Osteocyte (in vitro differentiated cells): ENCODE measurements at regions not wholly inside any gene's neighbourhood (a gene's known extent, or its start where the extent isn't known, plus 50 kb on each side); places are given as distances from the start of the nearest gene placed in this dataset.

ENCODE experiments used
- DNase-seq: peaks from one replicate; pipeline ENCODE4 v3.0.0; 2021; ENCODE audit warnings: mixed read lengths; ENCODE audit not compliant: unreplicated experiment; ENCODE audit errors: extremely low spot score
- H3K27ac Mint-ChIP-seq: one replicate; pipeline ENCODE4 v1.8.0; 2021; ENCODE audit warnings: mild to moderate bottlenecking, mixed read lengths; ENCODE audit not compliant: unreplicated experiment
- H3K27me3 Mint-ChIP-seq: one replicate; pipeline ENCODE4 v1.8.0; 2021; ENCODE audit warnings: mixed read lengths; ENCODE audit not compliant: unreplicated experiment
- H3K36me3 Mint-ChIP-seq: one replicate; pipeline ENCODE4 v1.8.0; 2021; ENCODE audit warnings: mixed read lengths; ENCODE audit not compliant: unreplicated experiment
- H3K4me1 Mint-ChIP-seq: one replicate; pipeline ENCODE4 v1.8.0; 2021; ENCODE audit warnings: mixed read lengths; ENCODE audit not compliant: unreplicated experiment
- H3K4me3 Mint-ChIP-seq: one replicate; pipeline ENCODE4 v1.8.0; 2021; ENCODE audit warnings: mild to moderate bottlenecking, moderate library complexity, mixed read lengths; ENCODE audit not compliant: unreplicated experiment
- H3K9me3 Mint-ChIP-seq: one replicate; pipeline ENCODE4 v1.8.0; 2021; ENCODE audit warnings: mixed read lengths; ENCODE audit not compliant: unreplicated experiment
- TF ChIP-seq, protein P1 (sequence below): fragments of 200-600 bp; sonication (generic); IDR thresholded peaks from 2 replicates; pipeline ENCODE4 v1.5.0; 2021; ENCODE audit warnings: antibody characterized with exemption, mild to moderate bottlenecking, moderate library complexity

DNA sequence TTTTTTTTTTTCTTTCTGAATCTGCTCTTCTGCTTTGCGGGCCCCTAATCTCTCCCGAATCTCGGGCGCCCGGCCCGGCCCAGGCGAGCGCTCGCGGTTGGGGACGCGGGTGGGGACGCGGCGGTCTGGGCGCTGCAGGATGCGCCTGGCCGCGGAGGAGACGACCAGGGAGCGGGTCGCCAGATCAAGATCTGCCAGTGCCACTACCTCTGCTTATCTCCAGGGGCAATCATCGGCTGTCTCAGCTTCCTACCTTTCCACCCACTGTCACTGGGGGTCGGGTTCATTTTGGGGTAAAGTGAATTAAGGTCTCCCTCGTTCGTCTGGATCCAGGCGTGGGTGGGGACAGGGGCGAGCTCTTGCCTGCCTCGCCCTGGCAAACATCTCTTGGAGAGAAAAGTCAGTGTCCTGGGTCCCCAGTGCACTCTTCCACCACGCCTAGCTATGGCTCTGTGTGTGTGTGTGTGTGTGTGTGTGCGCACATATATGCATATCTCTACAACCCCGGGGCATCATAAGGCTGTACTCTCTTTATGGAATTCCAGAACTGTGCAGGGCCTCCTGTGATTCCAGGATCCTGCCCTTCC lies 422.3 kb downstream of the VRK1 start:
- H3K36me3 Mint-ChIP-seq: peaks cover 1% of the 10 kb centered on the region
- H3K4me3 Mint-ChIP-seq: no peak overlapping the region
- H3K9me3 Mint-ChIP-seq: peaks cover 12% of the 10 kb centered on the region
- peaks cover 1% of the 10 kb centered on the region for H3K4me1 Mint-ChIP-seq
- TF ChIP-seq, protein P1, sequence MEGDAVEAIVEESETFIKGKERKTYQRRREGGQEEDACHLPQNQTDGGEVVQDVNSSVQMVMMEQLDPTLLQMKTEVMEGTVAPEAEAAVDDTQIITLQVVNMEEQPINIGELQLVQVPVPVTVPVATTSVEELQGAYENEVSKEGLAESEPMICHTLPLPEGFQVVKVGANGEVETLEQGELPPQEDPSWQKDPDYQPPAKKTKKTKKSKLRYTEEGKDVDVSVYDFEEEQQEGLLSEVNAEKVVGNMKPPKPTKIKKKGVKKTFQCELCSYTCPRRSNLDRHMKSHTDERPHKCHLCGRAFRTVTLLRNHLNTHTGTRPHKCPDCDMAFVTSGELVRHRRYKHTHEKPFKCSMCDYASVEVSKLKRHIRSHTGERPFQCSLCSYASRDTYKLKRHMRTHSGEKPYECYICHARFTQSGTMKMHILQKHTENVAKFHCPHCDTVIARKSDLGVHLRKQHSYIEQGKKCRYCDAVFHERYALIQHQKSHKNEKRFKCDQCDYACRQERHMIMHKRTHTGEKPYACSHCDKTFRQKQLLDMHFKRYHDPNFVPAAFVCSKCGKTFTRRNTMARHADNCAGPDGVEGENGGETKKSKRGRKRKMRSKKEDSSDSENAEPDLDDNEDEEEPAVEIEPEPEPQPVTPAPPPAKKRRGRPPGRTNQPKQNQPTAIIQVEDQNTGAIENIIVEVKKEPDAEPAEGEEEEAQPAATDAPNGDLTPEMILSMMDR: no peak
- H3K27me3 Mint-ChIP-seq: peaks cover 8% of the 10 kb centered on the region
- no peak overlapping the region for H3K27ac Mint-ChIP-seq
- no peak for DNase-seq

DNA sequence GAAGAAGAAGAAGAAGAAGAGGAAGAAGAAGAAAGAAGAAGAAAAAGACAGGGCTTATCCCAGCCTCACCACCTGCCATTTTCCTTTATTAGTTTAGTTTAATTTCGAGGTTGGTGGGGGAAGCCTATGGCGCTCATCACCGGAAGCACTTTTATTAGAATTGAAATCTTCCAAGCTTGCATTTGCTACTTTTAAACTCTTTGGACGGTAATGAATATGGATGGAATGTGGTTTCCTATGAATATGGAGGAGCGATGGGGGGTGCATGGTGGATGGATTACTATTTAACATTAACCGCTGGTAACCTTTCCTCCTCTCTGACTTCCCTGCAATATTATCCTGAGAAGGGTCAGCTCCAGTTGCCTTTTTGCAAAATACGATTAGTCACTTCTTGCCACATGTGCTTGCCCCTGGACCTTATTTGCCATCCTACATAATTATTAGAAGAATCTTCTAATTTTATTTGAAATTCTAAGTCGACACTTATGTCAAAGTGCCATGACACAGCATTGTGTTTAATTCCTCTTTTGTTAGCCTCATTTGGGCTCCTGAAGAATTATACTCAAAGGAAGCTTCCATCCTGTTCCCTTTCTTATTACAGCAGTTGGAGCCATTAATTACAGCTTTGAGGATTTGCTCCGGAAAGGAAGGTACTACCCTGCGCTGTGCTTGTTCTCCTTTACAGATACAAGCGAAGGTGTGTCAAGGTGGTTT lies 424.5 kb downstream of the VRK1 start:
- TF ChIP-seq, protein P1: no peak
- Mint-ChIP-seq H3K9me3 (peaks cover 20% of the 10 kb centered on the region), H3K36me3 (peaks cover 1% of the 10 kb centered on the region), H3K27ac (no peak overlapping the region), H3K4me3 (no peak overlapping the region), H3K27me3 (peaks cover 8% of the 10 kb centered on the region), H3K4me1 (peaks cover 1% of the 10 kb centered on the region)
- no peak for DNase-seq

DNA sequence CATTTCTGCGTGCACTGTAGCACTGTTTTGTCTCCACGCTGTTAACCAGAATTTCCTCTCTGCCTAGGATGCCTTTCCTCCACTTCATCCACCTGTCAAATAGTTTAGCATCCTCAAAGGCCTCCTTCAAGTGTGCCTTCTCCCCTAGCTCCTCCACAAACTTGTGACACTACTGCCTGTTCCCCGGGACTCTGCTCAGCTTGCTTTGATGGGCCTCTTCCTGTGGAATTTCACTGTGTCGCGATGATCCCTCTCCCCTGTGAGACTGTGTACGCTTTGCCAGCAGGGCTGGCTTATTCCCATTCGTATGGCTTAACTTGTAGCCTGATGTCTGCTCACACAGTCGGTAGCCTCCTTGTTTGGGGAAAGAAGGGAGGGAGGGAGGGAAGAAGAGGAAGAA lies 426.8 kb downstream of the VRK1 start:
- no peak for DNase-seq
- Mint-ChIP-seq H3K36me3 (peaks cover 1% of the 10 kb centered on the region), H3K4me1 (no peaks in the 10 kb centered on the region), H3K4me3 (no peak overlapping the region), H3K27ac (no peak overlapping the region), H3K9me3 (peaks cover 25% of the 10 kb centered on the region), H3K27me3 (no peaks in the 10 kb centered on the region)
- TF ChIP-seq, protein P1: no peak

DNA sequence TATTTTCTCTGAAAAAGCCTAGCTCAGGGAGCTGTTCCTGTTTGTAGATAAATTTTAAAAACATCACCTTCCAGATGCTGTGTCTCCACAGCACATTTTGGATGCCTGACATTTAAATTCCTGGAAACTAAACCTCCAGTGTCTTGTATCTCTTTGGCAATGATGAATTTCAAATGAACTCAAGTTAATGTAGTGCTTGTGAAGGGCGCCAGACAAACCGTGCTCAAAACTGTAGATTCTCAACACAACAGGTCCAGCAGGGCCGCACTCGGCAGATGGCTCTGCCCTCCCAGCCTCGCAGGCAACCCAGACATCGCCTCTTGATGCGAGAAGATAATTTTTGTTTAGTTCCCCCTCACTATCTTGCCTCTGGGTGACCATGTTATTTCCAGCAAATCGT lies 432.9 kb downstream of the VRK1 start:
- no peaks in the 10 kb centered on the region for H3K36me3 Mint-ChIP-seq
- no peak overlapping the region for H3K4me3 Mint-ChIP-seq
- no peaks in the 10 kb centered on the region for H3K27me3 Mint-ChIP-seq
- no peak for DNase-seq
- TF ChIP-seq, protein P1: no peak
- no peaks in the 10 kb centered on the region for H3K4me1 Mint-ChIP-seq
- no peak overlapping the region for H3K27ac Mint-ChIP-seq
- peaks cover 26% of the 10 kb centered on the region for H3K9me3 Mint-ChIP-seq

DNA sequence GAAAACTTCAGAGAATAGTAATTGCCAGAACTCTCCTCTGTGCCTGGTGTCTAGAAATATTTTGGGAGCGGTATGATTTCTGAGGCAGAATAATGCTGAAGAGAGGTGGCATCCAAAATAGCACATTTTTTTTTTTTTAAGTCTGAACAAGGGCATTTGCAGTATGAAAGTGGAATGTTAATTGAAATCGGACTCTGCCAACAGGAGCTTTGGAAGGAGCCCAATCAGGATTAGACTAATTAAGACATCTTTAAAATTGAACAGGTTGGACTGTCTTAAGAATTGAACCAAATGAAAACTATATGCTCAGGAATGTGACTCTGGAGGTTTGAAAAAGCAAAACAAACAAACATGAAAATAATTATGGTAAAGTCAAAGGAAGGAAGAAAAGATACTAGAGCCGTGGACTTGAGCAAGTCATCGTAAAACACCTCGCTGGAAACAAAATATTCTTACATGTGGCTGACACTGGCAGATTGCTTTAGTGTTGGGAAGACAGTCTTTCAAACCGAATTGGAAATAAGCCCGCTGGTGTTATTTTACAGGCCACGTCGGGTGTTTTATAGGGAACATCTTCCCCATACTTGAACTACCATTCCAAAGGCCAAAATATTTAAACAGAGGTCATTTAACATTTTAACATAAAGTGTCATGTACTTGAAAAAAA lies 436.3 kb downstream of the VRK1 start:
- DNase-seq: no peak
- Mint-ChIP-seq H3K9me3 (peaks cover 34% of the 10 kb centered on the region), H3K36me3 (no peaks in the 10 kb centered on the region)

More for the DNA sequence above, 436.3 kb downstream of the VRK1 start:
- no peaks in the 10 kb centered on the region for H3K27me3 Mint-ChIP-seq
- no peak overlapping the region for H3K27ac Mint-ChIP-seq
- H3K4me3 Mint-ChIP-seq: no peak overlapping the region
- no peaks in the 10 kb centered on the region for H3K4me1 Mint-ChIP-seq
- TF ChIP-seq, protein P1: no peak
